Thoracic aorta (tissue), 2 donors: ENCODE measurements at regions not wholly inside any gene's neighbourhood (a gene's known extent, or its start where the extent isn't known, plus 50 kb on each side); places are given as distances from the start of the nearest gene placed in this dataset.

Source experiments
- ATAC-seq: fragments of 150-250 bp; one replicate; pipeline ENCODE4 v1.8.0; 2017; ENCODE audit warnings: low read depth; ENCODE audit not compliant: insufficient number of reproducible peaks, low FRiP score
- DNase-seq: peaks from one replicate; pipeline ENCODE4 v3.0.0-alpha.2; 2020; ENCODE audit warnings: low spot score
- H3K27ac ChIP-seq, 2 donors: fragments of 200-600 bp; sonication (generic); 1 replicate in 1 of 2; 2 replicates in 1 of 2; pipeline ENCODE4 v1.5.1; 2016; ENCODE audit warnings: mild to moderate bottlenecking in 2 of 2, moderate library complexity in 2 of 2
- H3K27me3 ChIP-seq: fragments of 200-600 bp; sonication (generic); replicated peaks from 2 replicates; pipeline ENCODE4 v1.6.0; 2016; ENCODE audit warnings: mild to moderate bottlenecking; ENCODE audit not compliant: insufficient read depth
- H3K36me3 ChIP-seq: fragments of 200-600 bp; sonication (generic); one replicate; pipeline ENCODE4 v1.5.1; 2016
- H3K4me1 ChIP-seq, 2 donors: fragments of 200-600 bp; sonication (generic); 1 replicate in 1 of 2; 2 replicates in 1 of 2; pipeline versions ENCODE4 v1.5.1 to v1.6.0; 2016; ENCODE audit warnings: low read depth in 2 of 2, mild to moderate bottlenecking in 1 of 2; ENCODE audit not compliant: control insufficient read depth in 1 of 2
- H3K4me3 ChIP-seq: fragments of 200-600 bp; sonication (generic); 2 replicates; pipeline ENCODE4 v1.5.1; 2016; ENCODE audit warnings: mild to moderate bottlenecking
- H3K9me3 ChIP-seq: fragments of 200-600 bp; sonication (generic); 2 replicates; pipeline ENCODE4 v1.5.1; 2016
- CTCF ChIP-seq: fragments of 200-600 bp; sonication (generic); IDR thresholded peaks from one replicate; pipeline ENCODE4 v1.5.1; 2019; ENCODE audit warnings: antibody characterized with exemption

- Histone ChIP-seq H3K36me3 (no peaks in the 10 kb centered on the region), H3K27ac (no peak overlapping the region), H3K27me3 (no peaks in the 10 kb centered on the region), H3K4me1 (no peaks in the 10 kb centered on the region), H3K4me3 (no peak overlapping the region), H3K9me3 (no peaks in the 10 kb centered on the region)
- DNase-seq (no peak), ATAC-seq (no peak)
- TF ChIP-seq CTCF, result no peak
These were observed 92.5 kb downstream of the SCP2D1 start for GRCh38 chr20:18906046-18906445.

- Histone ChIP-seq H3K9me3 (no peaks in the 10 kb centered on the region), H3K36me3 (no peaks in the 10 kb centered on the region), H3K27ac (no peak overlapping the region), H3K27me3 (no peaks in the 10 kb centered on the region), H3K4me1 (no peaks in the 10 kb centered on the region), H3K4me3 (no peak overlapping the region)
- no peak for TF ChIP-seq CTCF
- ATAC-seq, result no peak
- no peak for DNase-seq
These were observed 93.8 kb downstream of the SCP2D1 start for GRCh38 chr20:18907353-18907752.

- H3K9me3 ChIP-seq, result no peaks in the 10 kb centered on the region
- DNase-seq, result no peak
- no peak for TF ChIP-seq CTCF
- no peak overlapping the region for H3K4me3 ChIP-seq
- no peak overlapping the region for H3K27ac ChIP-seq
- H3K27me3 ChIP-seq, result no peaks in the 10 kb centered on the region
- no peaks in the 10 kb centered on the region for H3K4me1 ChIP-seq
- no peaks in the 10 kb centered on the region for H3K36me3 ChIP-seq
- no peak for ATAC-seq
These were observed 94.5 kb downstream of the SCP2D1 start for GRCh38 chr20:18908109-18908508.

- DNase-seq (no peak), ATAC-seq (no peak)
- no peak overlapping the region for H3K4me3 ChIP-seq
- no peaks in the 10 kb centered on the region for H3K36me3 ChIP-seq
- H3K9me3 ChIP-seq, result no peaks in the 10 kb centered on the region
- no peak overlapping the region for H3K27ac ChIP-seq
- H3K4me1 ChIP-seq, result no peaks in the 10 kb centered on the region
- H3K27me3 ChIP-seq, result no peaks in the 10 kb centered on the region
- no peak for TF ChIP-seq CTCF
These were observed 95.7 kb downstream of the SCP2D1 start for GRCh38 chr20:18909254-18909653.

GRCh38 chr20:18913701-18914100, 100.1 kb downstream of the SCP2D1 start:
- Histone ChIP-seq H3K27me3 (no peaks in the 10 kb centered on the region), H3K27ac (no peak overlapping the region), H3K9me3 (no peaks in the 10 kb centered on the region), H3K4me3 (no peak overlapping the region), H3K4me1 (no peaks in the 10 kb centered on the region), H3K36me3 (no peaks in the 10 kb centered on the region)
- DNase-seq (no peak), ATAC-seq (no peak)
- TF ChIP-seq CTCF, result no peak
